SH-SY5Y (cell line): ENCODE measurements at regions not wholly inside any gene's neighbourhood (a gene's known extent, or its start where the extent isn't known, plus 50 kb on each side); places are given as distances from the start of the nearest gene placed in this dataset.

Experiments used
- GATA2 ChIP-seq: IDR thresholded peaks from 2 replicates; pipeline ENCODE4 v1.6.1; 2011; ENCODE audit warnings: mild to moderate bottlenecking, low read depth, low read length
- GATA3 ChIP-seq: IDR thresholded peaks from 2 replicates; pipeline ENCODE4 v1.6.1; 2011; ENCODE audit warnings: low read depth, mild to moderate bottlenecking, low read length, moderate library complexity

- TF ChIP-seq GATA3 = no peak
- TF ChIP-seq GATA2 = no peak
Observed at GRCh38 chr11:98365190-98365589, 655.6 kb upstream of the CNTN5 start.

DNA sequence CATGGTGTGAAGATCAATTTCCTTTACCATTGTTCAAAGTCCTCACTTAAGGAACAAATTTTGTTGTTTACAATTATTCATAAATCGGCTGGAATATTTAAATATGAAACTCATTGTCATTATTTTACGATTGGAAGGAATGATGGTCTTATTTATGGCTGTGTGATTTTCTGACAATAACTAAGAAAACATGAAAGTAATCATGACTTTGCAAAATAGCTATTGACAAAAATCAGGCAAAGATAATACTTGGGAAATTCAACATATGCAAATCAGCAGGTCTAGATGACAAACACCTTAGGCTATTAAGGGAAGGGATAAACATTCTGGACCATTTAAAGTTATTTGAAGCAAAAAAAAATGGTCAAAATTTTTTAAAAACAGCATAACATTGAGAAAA lies 654.8 kb upstream of the CNTN5 start:
- TF ChIP-seq GATA2 (no peak), GATA3 (no peak)

DNA sequence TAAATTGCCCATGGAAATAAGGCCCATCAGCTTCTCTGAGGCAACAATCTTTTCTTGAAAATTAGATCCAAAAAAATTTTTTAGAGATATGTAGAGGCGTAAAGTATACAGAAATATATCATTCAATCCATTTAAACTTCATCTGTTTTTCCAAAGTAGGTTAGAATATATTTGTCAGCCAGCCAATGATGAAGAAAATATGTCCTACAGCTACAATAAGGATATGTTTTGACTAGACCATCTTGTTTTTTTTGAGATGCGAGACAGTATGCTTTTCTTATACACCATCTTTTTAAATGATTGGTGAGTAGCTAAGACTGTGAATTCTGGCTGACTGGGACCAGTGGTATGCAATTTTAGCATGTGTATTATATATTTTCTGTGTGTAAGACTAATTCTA lies 630.4 kb upstream of the CNTN5 start:
- no peak for TF ChIP-seq GATA2
- no peak for TF ChIP-seq GATA3

DNA sequence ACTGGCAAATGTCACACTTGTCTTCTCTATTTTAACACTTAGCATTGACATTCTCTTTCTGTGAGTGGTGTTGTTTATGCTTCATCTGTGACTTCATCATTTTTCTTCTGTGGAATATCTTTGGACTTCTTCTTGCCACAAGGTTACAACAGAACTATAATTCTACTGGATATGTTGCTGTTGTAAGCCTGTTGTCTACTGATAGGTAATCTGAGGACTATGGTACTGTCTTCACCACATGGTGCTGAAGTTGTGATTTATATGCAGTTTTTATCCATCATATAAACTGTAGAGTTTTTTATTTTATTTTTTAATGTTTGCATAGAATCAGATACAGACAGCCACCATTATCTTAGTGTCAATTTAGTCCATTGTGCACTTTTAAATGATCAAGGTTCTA lies 622.2 kb upstream of the CNTN5 start:
- TF ChIP-seq GATA3 (no peak), GATA2 (no peak)

DNA sequence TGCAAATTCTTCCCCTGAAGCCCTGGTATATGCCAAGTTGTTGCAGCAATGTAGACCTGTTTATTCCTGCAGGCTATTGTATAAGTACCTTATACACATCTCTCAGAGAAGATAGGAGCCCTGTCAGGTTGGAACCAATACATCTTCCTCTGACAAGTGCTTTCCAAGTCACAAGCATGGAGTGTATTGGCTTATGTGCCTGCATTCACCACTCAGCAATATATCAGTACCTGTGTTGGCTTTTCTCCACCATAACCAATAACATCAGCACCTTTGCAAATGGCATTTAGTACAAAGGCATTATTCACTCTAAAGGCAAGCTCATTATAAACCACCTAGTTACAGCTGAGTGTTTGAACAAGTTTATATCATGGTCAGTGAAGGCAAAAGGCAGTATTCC lies 611.7 kb upstream of the CNTN5 start:
- TF ChIP-seq GATA2 (no peak), GATA3 (no peak)

GRCh38 chr11:98411777-98412176 lies 609.0 kb upstream of the CNTN5 start:
- TF ChIP-seq GATA2 = no peak
- TF ChIP-seq GATA3 = no peak

DNA sequence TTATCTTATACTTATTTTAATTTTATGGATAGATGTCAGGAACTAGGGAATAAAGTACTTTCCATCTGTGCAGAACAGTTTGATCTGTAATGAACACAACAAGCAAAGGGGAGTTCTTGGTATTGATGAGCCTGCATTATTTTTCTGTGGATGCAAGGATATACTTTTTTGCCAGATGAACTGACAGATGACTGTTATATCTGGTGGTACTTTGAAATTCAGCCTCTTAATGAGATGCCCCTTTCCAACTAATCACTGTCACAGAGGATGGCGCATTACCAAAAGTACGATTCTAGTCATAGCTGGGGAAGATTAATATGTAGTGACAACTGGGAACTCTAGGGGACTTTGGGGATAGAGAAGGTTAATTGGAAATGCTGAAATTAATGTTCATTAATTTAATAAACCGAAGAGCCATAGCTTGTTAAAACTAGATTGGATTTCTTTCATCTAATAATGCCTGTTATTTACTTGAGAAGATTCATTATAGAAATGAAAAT lies 603.4 kb upstream of the CNTN5 start:
- no peak for TF ChIP-seq GATA2
- no peak for TF ChIP-seq GATA3

- TF ChIP-seq GATA2 (no peak), GATA3 (no peak)
Observed at GRCh38 chr11:98423933-98424332, 596.8 kb upstream of the CNTN5 start.

GRCh38 chr11:98431463-98432359 lies 589.0 kb upstream of the CNTN5 start:
- TF ChIP-seq GATA2 (no peak), GATA3 (no peak)

- TF ChIP-seq GATA2 (no peak), GATA3 (no peak)
Observed at GRCh38 chr11:98434296-98434695, 586.5 kb upstream of the CNTN5 start.

- no peak for TF ChIP-seq GATA3
Observed at GRCh38 chr11:98453378-98453777, 567.4 kb upstream of the CNTN5 start.

- no peak for TF ChIP-seq GATA2
- no peak for TF ChIP-seq GATA3
Observed at GRCh38 chr11:98455500-98456307, 565.0 kb upstream of the CNTN5 start.

- TF ChIP-seq GATA3 (no peak), GATA2 (no peak)
Observed at GRCh38 chr11:98456308-98456680, 564.5 kb upstream of the CNTN5 start.

- TF ChIP-seq GATA2 = no peak
- TF ChIP-seq GATA3 = no peak
Observed at GRCh38 chr11:98495016-98495415, 525.7 kb upstream of the CNTN5 start.

DNA sequence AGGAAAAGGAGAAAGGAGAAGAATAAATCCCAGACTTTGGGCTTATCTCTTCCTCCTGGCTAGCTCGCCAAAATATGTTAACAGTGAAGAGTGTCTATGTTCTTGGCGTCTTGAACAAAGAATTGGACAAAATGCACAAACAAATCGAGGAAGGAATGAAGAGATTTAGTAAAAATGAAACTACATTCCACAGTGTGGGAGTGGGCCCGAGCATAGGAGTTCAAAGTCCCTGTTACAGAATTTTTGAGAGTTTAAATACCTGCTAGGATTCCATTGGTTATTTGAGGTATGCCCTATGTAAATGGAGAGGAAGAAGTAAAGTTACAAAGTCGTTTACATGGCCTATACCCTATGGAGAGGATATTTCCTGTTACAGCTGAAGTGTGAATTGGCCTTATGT lies 525.1 kb upstream of the CNTN5 start:
- TF ChIP-seq GATA3 (no peak), GATA2 (no peak)

DNA sequence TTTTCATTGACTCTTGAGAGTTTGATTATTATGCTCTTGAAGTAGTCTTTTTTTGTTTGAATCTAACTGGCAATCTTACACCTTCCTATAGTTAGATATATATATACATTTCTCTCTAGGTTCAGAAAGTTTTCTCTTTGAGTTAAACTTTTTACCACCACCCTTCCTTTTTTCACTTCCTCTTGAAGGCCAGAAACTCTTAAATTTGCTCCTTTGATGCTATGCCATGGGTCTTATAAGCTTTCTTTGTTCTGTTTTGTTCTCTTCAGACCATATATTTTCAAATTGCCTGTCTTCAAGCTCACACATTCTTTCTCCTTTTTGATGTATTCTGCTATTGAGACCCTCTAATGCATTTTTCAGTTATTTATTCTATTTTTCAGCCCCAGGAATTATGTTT lies 513.5 kb upstream of the CNTN5 start:
- no peak for TF ChIP-seq GATA2
- TF ChIP-seq GATA3 = no peak
